Astrocyte (in vitro differentiated cells and primary cell): ENCODE measurements at regions not wholly inside any gene's neighbourhood (a gene's known extent, or its start where the extent isn't known, plus 50 kb on each side); places are given as distances from the start of the nearest gene placed in this dataset.

Source experiments
- DNase-seq: peaks from one replicate; pipeline ENCODE4 v3.0.0-alpha.2; 2010; ENCODE audit warnings: low read depth
- FAIRE-seq: peaks from 2 replicates; lab custom pipeline; 2011; peaks lifted over from hg19 to GRCh38; lab: Jason Lieb, UNC
- H2AFZ ChIP-seq: 2 replicates; pipeline ENCODE4 v1.6.0; 2012; ENCODE audit warnings: low read depth, low read length, inconsistent platforms
- H3K27ac ChIP-seq: 2 replicates; pipeline ENCODE4 v1.5.1; 2011; ENCODE audit warnings: low read depth, low read length, inconsistent platforms
- H3K27me3 ChIP-seq: 2 replicates; pipeline ENCODE4 v1.6.0; 2011; ENCODE audit warnings: low read length, inconsistent platforms; ENCODE audit not compliant: insufficient read depth
- H3K36me3 ChIP-seq: 2 replicates; pipeline ENCODE4 v1.5.1; 2011; ENCODE audit warnings: low read length, inconsistent platforms; ENCODE audit not compliant: insufficient read depth
- H3K4me1 ChIP-seq: 2 replicates; pipeline ENCODE4 v1.5.1; 2011; ENCODE audit warnings: low read length, inconsistent platforms; ENCODE audit not compliant: insufficient read depth
- H3K4me2 ChIP-seq: 2 replicates; pipeline ENCODE4 v1.6.0; 2012; ENCODE audit warnings: low read length, inconsistent platforms
- H3K4me3 ChIP-seq: 2 replicates; pipeline ENCODE4 v1.5.1; 2011; ENCODE audit warnings: low read depth, mild to moderate bottlenecking, low read length, inconsistent platforms; ENCODE audit not compliant: insufficient read depth
- H3K79me2 ChIP-seq: 2 replicates; pipeline ENCODE4 v1.6.0; 2012; ENCODE audit warnings: mild to moderate bottlenecking, low read length, inconsistent platforms; ENCODE audit not compliant: insufficient read depth
- H3K9ac ChIP-seq: 2 replicates; pipeline ENCODE4 v1.6.0; 2012; ENCODE audit warnings: mild to moderate bottlenecking, low read length, inconsistent platforms
- H3K9me3 ChIP-seq: 2 replicates; pipeline ENCODE4 v1.5.1; 2012; ENCODE audit warnings: low read depth, mild to moderate bottlenecking, low read length, inconsistent platforms; ENCODE audit not compliant: insufficient read depth
- H4K20me1 ChIP-seq: 2 replicates; pipeline ENCODE4 v1.6.0; 2012; ENCODE audit warnings: low read length, inconsistent platforms; ENCODE audit not compliant: insufficient read depth
- H3K27ac Mint-ChIP-seq: one replicate; pipeline ENCODE4 v1.8.0; 2021; ENCODE audit warnings: mild to moderate bottlenecking, mixed read lengths; ENCODE audit not compliant: unreplicated experiment
- H3K27me3 Mint-ChIP-seq: one replicate; pipeline ENCODE4 v1.8.0; 2021; ENCODE audit warnings: low read depth, mixed read lengths; ENCODE audit not compliant: unreplicated experiment
- H3K36me3 Mint-ChIP-seq: one replicate; pipeline ENCODE4 v1.8.0; 2021; ENCODE audit warnings: low read depth, mixed read lengths; ENCODE audit not compliant: unreplicated experiment
- H3K4me1 Mint-ChIP-seq: one replicate; pipeline ENCODE4 v1.8.0; 2021; ENCODE audit warnings: low read depth, mixed read lengths; ENCODE audit not compliant: unreplicated experiment
- H3K4me3 Mint-ChIP-seq: one replicate; pipeline ENCODE4 v1.8.0; 2021; ENCODE audit warnings: mild to moderate bottlenecking, moderate library complexity, mixed read lengths; ENCODE audit not compliant: unreplicated experiment
- H3K9me3 Mint-ChIP-seq: one replicate; pipeline ENCODE4 v1.8.0; 2021; ENCODE audit warnings: mild to moderate bottlenecking, mixed read lengths; ENCODE audit not compliant: unreplicated experiment
- CTCF ChIP-seq: IDR thresholded peaks from 2 replicates; pipeline ENCODE4 v1.5.1; 2011; ENCODE audit warnings: low read depth, mild to moderate bottlenecking, inconsistent platforms, low read length, moderate library complexity; ENCODE audit not compliant: insufficient read depth
- EZH2 ChIP-seq: IDR thresholded peaks from 2 replicates; pipeline ENCODE4 v1.6.1; 2012; ENCODE audit warnings: mild to moderate bottlenecking, low read length, inconsistent platforms; ENCODE audit not compliant: insufficient read depth

- H3K36me3 ChIP-seq: no peaks in the 10 kb centered on the region
- H3K4me3 ChIP-seq: no peak overlapping the region
- no peak overlapping the region for H3K9ac ChIP-seq
- no peaks in the 10 kb centered on the region for H3K79me2 ChIP-seq
- H3K9me3 ChIP-seq: no peaks in the 10 kb centered on the region
- no peak overlapping the region for H2AFZ ChIP-seq
- no peaks in the 10 kb centered on the region for H3K9me3 Mint-ChIP-seq
- H3K4me2 ChIP-seq: no peak overlapping the region
- no peaks in the 10 kb centered on the region for H3K27me3 ChIP-seq
- DNase-seq (no peak), FAIRE-seq (no peak)
- no peaks in the 10 kb centered on the region for H3K27me3 Mint-ChIP-seq
- H3K27ac Mint-ChIP-seq: no peak overlapping the region
- H3K36me3 Mint-ChIP-seq: no peaks in the 10 kb centered on the region
- H3K4me1 ChIP-seq: no peaks in the 10 kb centered on the region
- TF ChIP-seq CTCF (no peak), EZH2 (no peak)
- H4K20me1 ChIP-seq: no peaks in the 10 kb centered on the region
- no peak overlapping the region for H3K27ac ChIP-seq
- no peaks in the 10 kb centered on the region for H3K4me1 Mint-ChIP-seq
- H3K4me3 Mint-ChIP-seq: no peak overlapping the region
Measured at GRCh38 chr4:119977076-119977940, 89.3 kb downstream of the MAD2L1 start.

GRCh38 chr4:119971431-119972084, 95.1 kb downstream of the MAD2L1 start:
- Histone ChIP-seq H3K9ac (no peak overlapping the region), H3K79me2 (no peaks in the 10 kb centered on the region), H3K9me3 (no peaks in the 10 kb centered on the region), H4K20me1 (no peaks in the 10 kb centered on the region), H3K4me1 (no peaks in the 10 kb centered on the region), H3K4me2 (no peak overlapping the region), H3K36me3 (no peaks in the 10 kb centered on the region), H2AFZ (no peak overlapping the region), H3K4me3 (no peak overlapping the region), H3K27ac (no peak overlapping the region), H3K27me3 (no peaks in the 10 kb centered on the region)
- no peaks in the 10 kb centered on the region for H3K9me3 Mint-ChIP-seq
- DNase-seq (no peak), FAIRE-seq (no peak)
- TF ChIP-seq CTCF (no peak), EZH2 (no peak)
- H3K27me3 Mint-ChIP-seq: no peaks in the 10 kb centered on the region
- no peak overlapping the region for H3K4me3 Mint-ChIP-seq
- no peaks in the 10 kb centered on the region for H3K36me3 Mint-ChIP-seq
- H3K4me1 Mint-ChIP-seq: no peaks in the 10 kb centered on the region
- no peak overlapping the region for H3K27ac Mint-ChIP-seq

GRCh38 chr4:119962631-119963030, 104.0 kb downstream of the MAD2L1 start:
- no peaks in the 10 kb centered on the region for H4K20me1 ChIP-seq
- no peaks in the 10 kb centered on the region for H3K9me3 Mint-ChIP-seq
- FAIRE-seq: peak; percentile 73
- no peaks in the 10 kb centered on the region for H3K79me2 ChIP-seq
- no peaks in the 10 kb centered on the region for H3K27me3 Mint-ChIP-seq
- no peaks in the 10 kb centered on the region for H3K4me1 Mint-ChIP-seq
- no peak overlapping the region for H3K27ac Mint-ChIP-seq
- no peak overlapping the region for H3K27ac ChIP-seq
- H3K27me3 ChIP-seq: no peaks in the 10 kb centered on the region
- no peaks in the 10 kb centered on the region for H3K9me3 ChIP-seq
- H3K36me3 ChIP-seq: no peaks in the 10 kb centered on the region
- H3K4me3 Mint-ChIP-seq: no peak overlapping the region
- no peaks in the 10 kb centered on the region for H3K4me1 ChIP-seq
- H3K4me3 ChIP-seq: no peak overlapping the region
- H2AFZ ChIP-seq: no peak overlapping the region
- no peak overlapping the region for H3K9ac ChIP-seq
- TF ChIP-seq EZH2: no peak
- TF ChIP-seq CTCF: no peak
- no peaks in the 10 kb centered on the region for H3K36me3 Mint-ChIP-seq
- no peak overlapping the region for H3K4me2 ChIP-seq
- no peak for DNase-seq
